Endothelial cell (in vitro differentiated cells): ENCODE measurements at regions not wholly inside any gene's neighbourhood (a gene's known extent, or its start where the extent isn't known, plus 50 kb on each side); places are given as distances from the start of the nearest gene placed in this dataset.

Experiments used
- DNase-seq: peaks from one replicate; pipeline ENCODE4 v3.0.0; 2021; ENCODE audit warnings: low spot score
- H3K27ac Mint-ChIP-seq: one replicate; pipeline ENCODE4 v1.8.0; 2021; ENCODE audit warnings: mixed read lengths, inconsistent platforms; ENCODE audit not compliant: unreplicated experiment
- H3K27me3 Mint-ChIP-seq: one replicate; pipeline ENCODE4 v1.8.0; 2021; ENCODE audit warnings: mild to moderate bottlenecking, moderate library complexity, mixed read lengths, inconsistent platforms; ENCODE audit not compliant: unreplicated experiment
- H3K36me3 Mint-ChIP-seq: one replicate; pipeline ENCODE4 v1.8.0; 2021; ENCODE audit warnings: mild to moderate bottlenecking, low read depth, mixed read lengths, inconsistent platforms; ENCODE audit not compliant: unreplicated experiment
- H3K4me1 Mint-ChIP-seq: one replicate; pipeline ENCODE4 v1.8.0; 2021; ENCODE audit warnings: mild to moderate bottlenecking, mixed read lengths, inconsistent platforms; ENCODE audit not compliant: unreplicated experiment
- H3K4me3 Mint-ChIP-seq: one replicate; pipeline ENCODE4 v1.8.0; 2021; ENCODE audit warnings: mild to moderate bottlenecking, mixed read lengths, inconsistent platforms; ENCODE audit not compliant: unreplicated experiment
- H3K9me3 Mint-ChIP-seq: one replicate; pipeline ENCODE4 v1.8.0; 2021; ENCODE audit warnings: mixed read lengths, inconsistent platforms; ENCODE audit not compliant: unreplicated experiment
- microRNA-seq: library from miRNA; unstranded; fragments of <30 nt; microRNA quantifications from one replicate; pipeline ENCODE4, GENCODE V29; 2020; ENCODE audit not compliant: unreplicated experiment
- TF ChIP-seq, protein P1 (sequence below): fragments of 200-600 bp; sonication (generic); IDR thresholded peaks from one replicate; pipeline ENCODE4 v1.5.0; 2021; ENCODE audit warnings: antibody characterized with exemption; ENCODE audit not compliant: unreplicated experiment

DNA sequence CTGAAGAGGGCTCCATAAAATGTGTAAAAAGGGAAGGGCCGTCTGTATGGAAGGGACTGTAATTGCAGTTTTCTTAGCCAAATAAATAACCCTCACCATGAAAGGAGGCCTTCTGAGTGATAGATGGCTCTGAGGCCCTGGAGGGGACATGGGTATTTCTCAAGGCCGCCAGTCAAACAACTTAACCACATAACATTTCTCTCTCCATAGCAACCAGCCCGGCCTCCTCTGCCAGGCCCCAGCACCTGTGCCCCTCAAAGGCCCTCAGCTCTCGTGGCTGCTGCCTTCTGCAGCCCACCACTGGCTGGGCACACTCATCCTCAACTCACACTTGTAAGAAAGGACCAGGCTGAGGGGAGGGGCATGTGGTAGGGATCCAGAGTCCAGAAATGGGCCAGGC, 57.0 kb upstream of the GJB5 start:
- peaks cover 3% of the 10 kb centered on the region for H3K4me1 Mint-ChIP-seq
- no peaks in the 10 kb centered on the region for H3K27me3 Mint-ChIP-seq
- TF ChIP-seq, protein P1, sequence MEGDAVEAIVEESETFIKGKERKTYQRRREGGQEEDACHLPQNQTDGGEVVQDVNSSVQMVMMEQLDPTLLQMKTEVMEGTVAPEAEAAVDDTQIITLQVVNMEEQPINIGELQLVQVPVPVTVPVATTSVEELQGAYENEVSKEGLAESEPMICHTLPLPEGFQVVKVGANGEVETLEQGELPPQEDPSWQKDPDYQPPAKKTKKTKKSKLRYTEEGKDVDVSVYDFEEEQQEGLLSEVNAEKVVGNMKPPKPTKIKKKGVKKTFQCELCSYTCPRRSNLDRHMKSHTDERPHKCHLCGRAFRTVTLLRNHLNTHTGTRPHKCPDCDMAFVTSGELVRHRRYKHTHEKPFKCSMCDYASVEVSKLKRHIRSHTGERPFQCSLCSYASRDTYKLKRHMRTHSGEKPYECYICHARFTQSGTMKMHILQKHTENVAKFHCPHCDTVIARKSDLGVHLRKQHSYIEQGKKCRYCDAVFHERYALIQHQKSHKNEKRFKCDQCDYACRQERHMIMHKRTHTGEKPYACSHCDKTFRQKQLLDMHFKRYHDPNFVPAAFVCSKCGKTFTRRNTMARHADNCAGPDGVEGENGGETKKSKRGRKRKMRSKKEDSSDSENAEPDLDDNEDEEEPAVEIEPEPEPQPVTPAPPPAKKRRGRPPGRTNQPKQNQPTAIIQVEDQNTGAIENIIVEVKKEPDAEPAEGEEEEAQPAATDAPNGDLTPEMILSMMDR = no peak
- H3K27ac Mint-ChIP-seq = no peak overlapping the region
- no peak overlapping the region for H3K4me3 Mint-ChIP-seq
- no peaks in the 10 kb centered on the region for H3K36me3 Mint-ChIP-seq
- no peak for DNase-seq
- no peaks in the 10 kb centered on the region for H3K9me3 Mint-ChIP-seq

DNA sequence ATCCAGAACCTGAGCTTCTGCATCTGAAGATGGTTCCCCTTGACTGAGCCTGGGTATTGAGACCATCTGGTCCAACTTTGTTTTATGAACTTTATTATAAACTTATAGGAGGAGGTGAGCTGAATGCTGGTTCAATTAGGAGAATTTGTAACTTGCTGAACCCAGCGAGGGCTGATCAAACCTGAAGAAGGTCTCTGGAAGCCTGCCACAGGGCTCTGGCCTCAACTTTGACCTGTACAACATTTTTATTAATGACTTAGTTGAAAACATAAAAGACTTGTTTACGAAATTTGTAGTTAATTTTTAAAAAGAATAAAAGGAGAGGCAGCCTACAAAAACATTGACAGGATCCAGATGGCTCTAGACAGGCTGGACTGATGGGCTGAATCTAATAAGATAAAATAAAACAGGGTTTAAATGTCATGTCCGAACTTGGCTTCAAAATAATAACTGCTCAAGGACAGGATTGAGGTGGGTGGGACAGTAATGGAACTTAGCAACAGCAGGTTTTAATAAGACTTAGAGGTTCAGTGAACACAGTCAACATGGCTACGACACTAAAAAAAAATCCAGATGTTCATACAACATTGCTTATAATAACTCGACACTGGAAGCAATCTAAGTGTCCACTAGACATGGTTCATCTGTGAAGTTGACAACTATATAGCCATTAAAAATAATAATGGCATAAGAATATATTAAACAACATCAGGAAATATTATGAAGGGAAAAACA, 53.4 kb upstream of the GJB5 start:
- no peak overlapping the region for H3K4me3 Mint-ChIP-seq
- no peak for DNase-seq
- no peak overlapping the region for H3K27ac Mint-ChIP-seq
- H3K9me3 Mint-ChIP-seq = no peaks in the 10 kb centered on the region
- no peaks in the 10 kb centered on the region for H3K36me3 Mint-ChIP-seq
- peaks cover 3% of the 10 kb centered on the region for H3K4me1 Mint-ChIP-seq
- TF ChIP-seq, protein P1 = no peak
- H3K27me3 Mint-ChIP-seq = no peaks in the 10 kb centered on the region

Small RNAs in the stretch of these regions (microRNA-seq; reads per million reads assigned to microRNA genes)
- 0.42 reads per million for gene MIR552
